ENCODE measurements at regions not wholly inside any gene's neighbourhood (a gene's known extent, or its start where the extent isn't known, plus 50 kb on each side); places are given as distances from the start of the nearest gene placed in this dataset.

DNA sequence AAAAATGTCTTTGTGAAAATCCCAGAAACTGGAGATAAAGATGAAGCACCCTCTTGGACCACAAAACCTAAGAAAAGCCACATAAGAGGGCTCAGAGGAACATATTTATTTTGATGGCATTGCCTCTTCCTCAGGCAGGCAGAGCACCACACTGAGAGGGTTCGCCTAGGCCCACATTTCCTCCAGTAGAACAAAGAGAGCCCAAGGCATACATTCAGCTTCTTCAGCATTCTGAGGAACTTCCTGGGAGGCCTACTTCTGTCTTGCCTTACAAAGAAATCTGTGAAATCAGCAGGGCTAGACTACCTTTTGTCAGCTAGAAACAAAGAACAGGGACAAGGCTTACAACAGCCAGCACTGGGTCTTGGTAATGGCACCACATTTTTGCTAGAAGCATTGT lies 1325.3 kb downstream of the SI start:
- H3K4me3 ChIP-seq, result no peak overlapping the region
- H3K27ac ChIP-seq (ENCODE audit: low read depth in 1 of 2, low read length in 1 of 2), result no peak overlapping the region
- DNase-seq (no peak), ATAC-seq (ENCODE audit: insufficient read depth, low FRiP score) (no peak)
- TF ChIP-seq, protein P1, sequence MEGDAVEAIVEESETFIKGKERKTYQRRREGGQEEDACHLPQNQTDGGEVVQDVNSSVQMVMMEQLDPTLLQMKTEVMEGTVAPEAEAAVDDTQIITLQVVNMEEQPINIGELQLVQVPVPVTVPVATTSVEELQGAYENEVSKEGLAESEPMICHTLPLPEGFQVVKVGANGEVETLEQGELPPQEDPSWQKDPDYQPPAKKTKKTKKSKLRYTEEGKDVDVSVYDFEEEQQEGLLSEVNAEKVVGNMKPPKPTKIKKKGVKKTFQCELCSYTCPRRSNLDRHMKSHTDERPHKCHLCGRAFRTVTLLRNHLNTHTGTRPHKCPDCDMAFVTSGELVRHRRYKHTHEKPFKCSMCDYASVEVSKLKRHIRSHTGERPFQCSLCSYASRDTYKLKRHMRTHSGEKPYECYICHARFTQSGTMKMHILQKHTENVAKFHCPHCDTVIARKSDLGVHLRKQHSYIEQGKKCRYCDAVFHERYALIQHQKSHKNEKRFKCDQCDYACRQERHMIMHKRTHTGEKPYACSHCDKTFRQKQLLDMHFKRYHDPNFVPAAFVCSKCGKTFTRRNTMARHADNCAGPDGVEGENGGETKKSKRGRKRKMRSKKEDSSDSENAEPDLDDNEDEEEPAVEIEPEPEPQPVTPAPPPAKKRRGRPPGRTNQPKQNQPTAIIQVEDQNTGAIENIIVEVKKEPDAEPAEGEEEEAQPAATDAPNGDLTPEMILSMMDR (IDR thresholded peaks at IDR 0.05; ENCODE audit: control extremely low read depth, extremely low read depth), result no peak
- WGBS, 2 donors, result 84 to 87% methylated on average over 1 of the region's 1 CpG
- H3K9me3 ChIP-seq (ENCODE audit: control insufficient read depth in 4 of 4, insufficient read depth in 3 of 4, low read length in 3 of 4), result peaks cover 0 to 7% (median 5%) of the 10 kb centered on the region in 4 donors
- H3K36me3 ChIP-seq (ENCODE audit: control insufficient read depth in 4 of 4, insufficient read depth in 4 of 4, low read length in 4 of 4), result no peaks in the 10 kb centered on the region
- no peak overlapping the region for H3K9ac ChIP-seq (ENCODE audit: insufficient read depth in 1 of 2, low read length in 2 of 2)
- no peaks in the 10 kb centered on the region for H3K4me1 ChIP-seq (ENCODE audit: control insufficient read depth in 5 of 5, insufficient read depth in 5 of 5, low read length in 5 of 5)
- no peaks in the 10 kb centered on the region for H3K27me3 ChIP-seq (ENCODE audit: control insufficient read depth in 3 of 3, insufficient read depth in 3 of 3, low read length in 2 of 3)

DNA sequence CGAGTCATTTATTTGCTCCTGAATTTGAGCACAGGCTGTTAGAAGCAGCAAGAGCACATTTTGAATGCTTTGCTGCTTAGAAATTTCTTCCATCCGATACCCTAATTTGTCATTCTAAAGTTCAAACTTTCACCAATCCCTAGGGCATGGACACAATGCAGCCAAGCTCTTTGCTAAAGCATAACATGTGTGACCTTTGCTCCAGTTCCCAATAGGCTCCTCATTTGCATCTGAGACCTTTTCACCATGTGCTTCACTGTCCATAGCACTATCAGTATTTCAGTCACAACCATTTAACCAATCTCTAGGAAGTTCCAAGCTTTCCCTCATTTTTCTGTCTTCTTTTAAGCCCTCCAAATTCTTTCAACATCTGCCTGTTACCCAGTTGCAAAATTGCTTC lies 1333.1 kb downstream of the SI start:
- 77 to 79% methylated on average over 2 of the region's 2 CpGs for WGBS, 2 donors
- H3K4me3 ChIP-seq, result no peak overlapping the region

DNA sequence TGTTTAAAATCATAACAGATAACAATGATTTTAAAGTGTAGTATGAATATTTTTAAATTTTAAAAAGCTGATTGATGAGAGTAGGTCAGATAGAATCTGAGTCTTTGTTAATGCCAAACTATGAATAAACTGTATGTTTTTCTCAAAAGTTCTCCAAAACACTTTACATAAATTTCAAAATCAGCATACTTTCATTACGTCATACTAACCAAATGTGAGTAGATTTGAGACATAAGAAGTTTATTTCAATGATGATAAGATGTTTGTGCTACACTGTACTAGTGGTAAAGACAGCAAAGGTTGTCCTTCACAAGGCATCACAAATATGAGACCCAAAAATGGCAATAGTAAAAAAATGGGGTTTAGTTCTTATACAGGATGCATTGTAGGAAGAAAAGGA lies 1342.9 kb downstream of the SI start:
- ATAC-seq (ENCODE audit: insufficient read depth, low FRiP score) (no peak), DNase-seq (no peak)
- no peaks in the 10 kb centered on the region for H3K36me3 ChIP-seq (ENCODE audit: control insufficient read depth in 4 of 4, insufficient read depth in 4 of 4, low read length in 4 of 4)

More for the DNA sequence above, 1333.1 kb downstream of the SI start:
- ATAC-seq (ENCODE audit: insufficient read depth, low FRiP score) (no peak), DNase-seq (no peak)
- Histone ChIP-seq H3K4me1 (ENCODE audit: control insufficient read depth in 5 of 5, insufficient read depth in 5 of 5, low read length in 5 of 5) (no peaks in the 10 kb centered on the region), H3K27ac (ENCODE audit: low read depth in 1 of 2, low read length in 1 of 2) (no peak overlapping the region), H3K36me3 (ENCODE audit: control insufficient read depth in 4 of 4, insufficient read depth in 4 of 4, low read length in 4 of 4) (no peaks in the 10 kb centered on the region), H3K9ac (ENCODE audit: insufficient read depth in 1 of 2, low read length in 2 of 2) (no peak overlapping the region), H3K27me3 (ENCODE audit: control insufficient read depth in 3 of 3, insufficient read depth in 3 of 3, low read length in 2 of 3) (no peaks in the 10 kb centered on the region), H3K9me3 (ENCODE audit: control insufficient read depth in 4 of 4, insufficient read depth in 3 of 4, low read length in 3 of 4) (peaks cover 0 to 7% (median 1%) of the 10 kb centered on the region in 4 donors)
- TF ChIP-seq, protein P1 (IDR thresholded peaks at IDR 0.05; ENCODE audit: control extremely low read depth, extremely low read depth), result no peak

More for the DNA sequence above, 1342.9 kb downstream of the SI start:
- H3K9ac ChIP-seq (ENCODE audit: insufficient read depth in 1 of 2, low read length in 2 of 2), result no peak overlapping the region
- H3K27me3 ChIP-seq (ENCODE audit: control insufficient read depth in 3 of 3, insufficient read depth in 3 of 3, low read length in 2 of 3), result no peaks in the 10 kb centered on the region
- no peaks in the 10 kb centered on the region for H3K4me1 ChIP-seq (ENCODE audit: control insufficient read depth in 5 of 5, insufficient read depth in 5 of 5, low read length in 5 of 5)
- peaks cover 0 to 5% (median 0%) of the 10 kb centered on the region in 4 donors for H3K9me3 ChIP-seq (ENCODE audit: control insufficient read depth in 4 of 4, insufficient read depth in 3 of 4, low read length in 3 of 4)
- WGBS, 2 donors, result 61 to 71% methylated on average over 1 of the region's 1 CpG
- TF ChIP-seq, protein P1 (IDR thresholded peaks at IDR 0.05; ENCODE audit: control extremely low read depth, extremely low read depth), result no peak
- H3K27ac ChIP-seq (ENCODE audit: low read depth in 1 of 2, low read length in 1 of 2), result no peak overlapping the region
- H3K4me3 ChIP-seq, result no peak overlapping the region

Data from lung (tissue), 11 donors.